Natural killer cell treated with Interleukin-12 subunit alpha and Interleukin-12 subunit beta and Interleukin-15 and Interleukin-18, amount 100 ng/mL, for 72 hours (primary cell): ENCODE measurements at regions not wholly inside any gene's neighbourhood (a gene's known extent, or its start where the extent isn't known, plus 50 kb on each side); places are given as distances from the start of the nearest gene placed in this dataset.

Experiments
- ATAC-seq, 2 donors: fragments of 150-1000 bp; cut with Tn5 transposase in 1 of 2; sonication (Bioruptor Pico), chemical (Tn5 transposase) in 1 of 2; 2 replicates each; pipeline ENCODE4 v1.10.0; 2021
- DNase-seq: peaks from one replicate; pipeline ENCODE4 v3.0.0; 2022; ENCODE audit warnings: low spot score
- H3K27ac Mint-ChIP-seq, 2 donors: 1 replicate in 1 of 2; 2 replicates in 1 of 2; pipeline ENCODE4 v1.8.0; 2022; ENCODE audit warnings: mixed read lengths in 2 of 2, mild to moderate bottlenecking in 1 of 2, moderate library complexity in 1 of 2
- H3K27me3 Mint-ChIP-seq, 2 donors: 1 replicate in 1 of 2; 2 replicates in 1 of 2; pipeline ENCODE4 v1.8.0; 2022; ENCODE audit warnings: mixed read lengths in 2 of 2
- H3K36me3 Mint-ChIP-seq: one replicate; pipeline ENCODE4 v1.8.0; 2022; ENCODE audit warnings: mixed read lengths
- H3K4me1 Mint-ChIP-seq, 2 donors: 1 replicate in 1 of 2; 2 replicates in 1 of 2; pipeline ENCODE4 v1.8.0; 2022; ENCODE audit warnings: low read depth in 2 of 2, mixed read lengths in 2 of 2, mild to moderate bottlenecking in 1 of 2
- H3K4me3 Mint-ChIP-seq: one replicate; pipeline ENCODE4 v1.8.0; 2022; ENCODE audit warnings: mixed read lengths
- H3K9me3 Mint-ChIP-seq: 2 replicates; pipeline ENCODE4 v1.8.0; 2022; ENCODE audit warnings: mixed read lengths

DNA sequence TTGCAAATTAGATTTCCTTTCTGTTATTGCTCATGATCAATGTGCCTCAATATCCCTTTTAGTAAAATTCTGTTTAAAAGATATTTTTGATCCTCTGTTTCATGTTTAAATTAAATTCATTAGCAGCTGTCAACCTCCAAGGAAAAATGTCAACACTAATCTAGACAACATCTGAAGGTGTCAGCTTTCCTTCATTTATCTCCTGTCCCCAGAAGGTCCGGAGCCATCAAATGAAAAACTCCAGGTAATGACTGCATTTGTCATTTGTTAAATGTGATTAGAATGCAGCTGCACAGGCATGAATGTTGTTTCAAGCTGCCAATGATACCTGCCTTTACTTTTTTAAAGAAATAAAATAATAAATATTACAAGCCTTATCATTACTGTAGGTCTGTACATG is 463.7 kb upstream of the SEMA3A start:
- no peaks in the 10 kb centered on the region for H3K27me3 Mint-ChIP-seq

DNA sequence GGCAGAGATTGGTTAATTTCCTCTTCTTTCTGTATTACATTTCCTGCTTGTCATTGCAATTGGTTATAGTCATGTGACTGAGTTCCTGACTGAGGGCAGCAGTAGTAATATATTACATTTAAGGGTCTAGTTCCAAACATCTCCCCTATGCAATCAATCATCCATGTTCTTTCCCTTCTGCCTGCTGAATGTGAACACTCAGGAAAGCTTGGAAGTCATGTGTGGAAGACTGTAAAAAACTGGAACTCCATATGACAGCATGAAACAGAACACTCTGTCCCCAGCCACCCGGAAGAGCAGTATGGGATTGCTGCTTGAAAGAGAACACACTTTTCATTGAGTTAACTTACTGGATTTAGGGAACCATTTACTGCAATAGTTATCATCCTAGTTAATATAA is 459.7 kb upstream of the SEMA3A start:
- ATAC-seq (no peak), DNase-seq (no peak)
- H3K36me3 Mint-ChIP-seq = peaks cover 6% of the 10 kb centered on the region
- H3K4me3 Mint-ChIP-seq = no peak overlapping the region
- peaks cover 5% of the 10 kb centered on the region for H3K9me3 Mint-ChIP-seq
- H3K27ac Mint-ChIP-seq = no peak overlapping the region
- no peaks in the 10 kb centered on the region for H3K27me3 Mint-ChIP-seq
- no peaks in the 10 kb centered on the region for H3K4me1 Mint-ChIP-seq

More for the DNA sequence above, 463.7 kb upstream of the SEMA3A start:
- ATAC-seq = no peak
- no peaks in the 10 kb centered on the region for H3K4me1 Mint-ChIP-seq
- H3K27ac Mint-ChIP-seq = no peak overlapping the region
- DNase-seq = no peak
- peaks cover under 1% of the 10 kb centered on the region for H3K9me3 Mint-ChIP-seq
- no peak overlapping the region for H3K4me3 Mint-ChIP-seq
- H3K36me3 Mint-ChIP-seq = no peaks in the 10 kb centered on the region

DNA sequence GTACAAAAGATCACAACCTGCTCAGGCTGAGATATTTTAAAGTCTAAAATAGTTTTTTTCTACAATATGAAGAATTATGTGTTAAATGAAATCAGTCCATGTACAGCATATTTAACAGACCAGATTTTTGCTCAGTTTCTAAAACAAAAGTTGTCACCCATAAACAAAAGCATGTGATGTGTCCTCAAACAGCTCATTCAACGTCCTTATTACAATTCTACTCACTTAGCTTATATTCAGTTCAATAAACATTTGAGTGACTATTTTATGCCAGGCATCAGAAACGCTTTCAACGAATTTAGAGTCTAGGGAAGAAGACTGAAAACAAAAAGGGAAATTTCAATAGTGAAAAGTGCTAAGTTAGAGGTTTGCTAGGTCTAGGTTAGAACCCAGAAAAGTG is 457.3 kb upstream of the SEMA3A start:
- no peak overlapping the region for H3K4me3 Mint-ChIP-seq
- peaks cover 7% of the 10 kb centered on the region for H3K36me3 Mint-ChIP-seq
- peaks cover 6% of the 10 kb centered on the region for H3K9me3 Mint-ChIP-seq
- ATAC-seq = no peak
- no peak overlapping the region for H3K27ac Mint-ChIP-seq
- H3K4me1 Mint-ChIP-seq = no peaks in the 10 kb centered on the region
- H3K27me3 Mint-ChIP-seq = no peaks in the 10 kb centered on the region
- no peak for DNase-seq

DNA sequence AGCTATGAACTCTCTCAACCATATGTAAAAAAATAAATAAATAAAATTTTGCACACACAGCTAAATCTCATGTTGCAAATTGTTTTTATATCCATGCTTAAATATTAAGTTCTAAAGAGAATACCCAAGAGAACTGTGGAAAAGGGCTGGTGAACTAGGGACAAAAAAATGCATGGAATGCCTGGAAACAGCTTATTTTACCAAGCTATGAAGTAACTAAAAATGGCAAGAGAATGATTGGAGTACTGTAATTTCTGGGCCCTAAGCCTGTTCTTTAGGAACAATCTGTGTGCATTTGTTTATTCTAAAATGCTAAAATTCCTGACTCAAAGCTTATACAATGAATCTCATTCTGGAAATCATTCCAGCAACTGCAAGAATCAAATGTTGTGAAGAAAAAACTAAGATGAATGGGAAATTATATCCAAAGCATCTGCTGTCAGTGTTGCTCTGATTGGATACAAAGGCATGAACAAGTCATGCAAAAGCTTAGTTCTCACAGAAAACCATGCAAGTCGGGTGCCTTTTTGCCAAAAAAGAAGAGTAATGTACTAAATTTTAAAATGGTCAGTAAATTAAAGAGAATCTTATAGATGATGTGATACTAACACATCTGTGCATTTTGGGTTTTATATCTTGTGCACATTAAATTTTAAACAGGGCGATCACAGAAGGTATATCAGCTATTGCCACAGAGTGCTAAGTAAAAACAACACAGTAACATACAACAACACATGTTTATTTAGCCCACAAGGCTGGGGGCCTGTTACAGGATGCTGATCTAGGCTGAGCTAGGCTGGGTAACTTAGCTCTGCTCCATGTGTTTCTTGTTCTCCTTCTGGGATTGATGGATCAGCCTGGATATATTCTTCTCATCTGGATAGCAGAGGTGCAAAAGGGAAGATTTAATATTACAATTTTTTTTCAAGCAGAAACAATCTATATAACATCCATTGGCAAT is 453.5 kb upstream of the SEMA3A start:
- H3K27me3 Mint-ChIP-seq = no peaks in the 10 kb centered on the region
- DNase-seq (no peak), ATAC-seq (no peak)
- H3K27ac Mint-ChIP-seq = no peak overlapping the region
- no peaks in the 10 kb centered on the region for H3K4me1 Mint-ChIP-seq
- peaks cover 7% of the 10 kb centered on the region for H3K36me3 Mint-ChIP-seq
- H3K4me3 Mint-ChIP-seq = no peak overlapping the region
- peaks cover 9% of the 10 kb centered on the region for H3K9me3 Mint-ChIP-seq

DNA sequence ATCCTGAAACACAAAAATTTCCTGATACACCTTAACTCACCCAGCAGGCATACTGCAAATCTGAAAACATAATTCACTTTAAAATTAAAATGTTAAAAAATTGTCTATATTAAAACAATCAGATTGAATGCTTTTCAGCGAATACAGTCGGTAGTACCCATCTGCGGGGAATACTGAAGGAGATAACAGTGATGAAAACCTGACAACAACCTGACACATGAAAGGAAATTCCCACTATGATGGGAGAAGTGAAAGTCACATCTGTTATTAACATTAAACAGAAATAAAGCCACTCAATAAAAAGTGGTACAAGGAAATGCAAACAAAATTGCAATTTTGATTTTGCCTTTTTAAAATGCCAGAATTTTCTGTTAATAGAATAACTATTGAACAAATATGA is 448.0 kb upstream of the SEMA3A start:
- Mint-ChIP-seq H3K36me3 (no peaks in the 10 kb centered on the region), H3K4me1 (no peaks in the 10 kb centered on the region), H3K4me3 (no peak overlapping the region), H3K9me3 (peaks cover 5% of the 10 kb centered on the region), H3K27me3 (no peaks in the 10 kb centered on the region), H3K27ac (no peak overlapping the region)
- no peak for ATAC-seq
- DNase-seq = no peak

DNA sequence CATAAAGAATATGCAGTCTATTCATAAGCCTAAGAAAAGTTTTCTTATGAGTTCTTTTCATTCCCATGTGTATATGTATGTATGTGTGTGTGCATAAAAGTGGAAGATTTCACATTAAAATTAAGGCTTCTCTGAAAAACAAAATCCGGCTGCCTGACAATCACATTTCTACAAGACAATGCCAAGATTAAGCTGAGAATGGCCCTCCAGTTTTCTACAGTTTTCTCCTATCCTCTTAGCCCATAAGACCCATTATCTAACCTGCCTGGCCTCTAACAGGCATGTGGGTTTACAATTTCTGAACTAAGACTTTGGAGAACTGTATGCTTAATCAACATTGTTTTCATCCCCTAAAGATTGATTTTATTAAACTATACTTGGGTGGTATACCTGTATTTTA is 446.0 kb upstream of the SEMA3A start:
- H3K4me1 Mint-ChIP-seq = no peaks in the 10 kb centered on the region
- no peak for DNase-seq
- no peaks in the 10 kb centered on the region for H3K36me3 Mint-ChIP-seq
- H3K4me3 Mint-ChIP-seq = no peak overlapping the region
- ATAC-seq = no peak
- H3K27ac Mint-ChIP-seq = no peak overlapping the region
- peaks cover 6% of the 10 kb centered on the region for H3K9me3 Mint-ChIP-seq
- H3K27me3 Mint-ChIP-seq = no peaks in the 10 kb centered on the region

DNA sequence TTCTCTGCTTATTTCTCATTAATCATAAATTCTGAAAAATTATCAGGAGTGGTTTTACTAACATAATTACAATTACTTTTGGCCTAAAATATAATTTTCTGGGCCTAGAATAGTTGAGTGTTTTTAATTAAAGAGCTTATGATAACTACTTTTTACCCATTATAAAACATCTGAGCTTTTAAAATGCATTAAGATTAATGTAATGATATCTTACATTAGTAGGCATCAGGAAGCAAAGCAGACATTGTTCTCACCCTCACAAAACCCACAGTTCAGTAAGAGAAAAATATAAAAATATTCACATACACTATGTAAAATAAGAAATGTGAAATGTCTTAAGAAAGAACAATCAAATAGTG is 443.7 kb upstream of the SEMA3A start:
- H3K36me3 Mint-ChIP-seq = peaks cover 3% of the 10 kb centered on the region
- H3K27me3 Mint-ChIP-seq = no peaks in the 10 kb centered on the region
- ATAC-seq (no peak), DNase-seq (no peak)
- H3K4me1 Mint-ChIP-seq = no peaks in the 10 kb centered on the region
- H3K9me3 Mint-ChIP-seq = peaks cover 9% of the 10 kb centered on the region
- no peak overlapping the region for H3K27ac Mint-ChIP-seq
- H3K4me3 Mint-ChIP-seq = no peak overlapping the region

DNA sequence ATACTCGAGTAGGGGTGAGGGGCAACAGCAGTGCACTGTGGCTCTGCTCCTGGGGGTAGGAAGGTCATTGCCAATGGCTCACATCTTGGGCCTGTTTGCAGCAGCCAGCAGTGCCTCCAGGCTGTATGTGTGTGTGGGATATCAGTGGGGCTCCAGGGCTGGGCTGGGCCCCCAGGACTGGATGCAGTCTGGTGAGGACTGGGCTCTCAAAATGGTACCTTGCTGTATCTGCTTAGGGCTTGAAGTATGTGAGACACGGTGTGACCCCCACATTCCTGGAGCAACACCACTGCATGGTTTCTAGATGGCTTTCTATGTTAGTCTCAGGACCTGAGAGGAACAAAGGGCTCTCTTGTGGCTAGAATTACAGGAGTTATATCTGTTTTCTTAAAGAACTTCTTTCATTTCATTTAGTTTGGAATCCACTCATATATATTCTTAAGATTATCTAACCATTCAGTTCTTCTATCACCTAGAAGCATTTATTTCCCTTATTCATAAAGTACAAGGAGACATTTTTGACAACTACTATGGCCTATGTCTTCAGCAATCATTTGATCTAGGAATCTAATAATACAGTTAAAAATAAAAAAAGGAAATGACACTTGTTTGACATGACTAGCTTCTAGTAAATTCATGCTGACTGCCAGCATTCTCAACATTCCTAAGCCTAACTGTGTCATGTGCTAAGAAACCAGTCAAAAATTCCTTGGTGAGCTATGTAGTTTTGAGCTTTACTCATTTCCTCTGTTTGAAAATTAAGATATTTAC is 443.2 kb upstream of the SEMA3A start:
- no peak for ATAC-seq
- Mint-ChIP-seq H3K27me3 (no peaks in the 10 kb centered on the region), H3K4me3 (no peak overlapping the region), H3K27ac (no peak overlapping the region), H3K36me3 (peaks cover 9% of the 10 kb centered on the region), H3K4me1 (no peaks in the 10 kb centered on the region), H3K9me3 (peaks cover 14% of the 10 kb centered on the region)
- no peak for DNase-seq

DNA sequence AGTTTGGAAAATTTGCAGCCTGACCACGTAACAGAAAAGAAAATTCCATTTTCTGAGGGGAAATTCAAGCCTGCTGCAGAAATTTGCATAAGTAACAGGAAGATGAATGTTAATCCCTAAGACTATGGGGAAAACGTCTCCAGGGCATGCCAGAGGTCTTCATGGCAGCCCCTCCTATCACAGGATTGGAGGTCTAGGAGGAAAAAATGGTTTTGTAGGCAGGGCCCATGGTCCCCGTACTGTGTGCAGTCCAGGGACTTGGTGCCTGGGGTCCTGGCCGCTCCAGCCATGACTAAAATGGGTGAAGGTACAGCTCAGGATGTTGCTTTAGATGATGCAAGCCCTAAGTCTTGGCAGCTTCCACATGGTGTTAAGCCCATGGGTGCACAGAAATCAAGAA is 437.3 kb upstream of the SEMA3A start:
- ATAC-seq (no peak), DNase-seq (no peak)
- H3K27ac Mint-ChIP-seq = no peak overlapping the region
- no peak overlapping the region for H3K4me3 Mint-ChIP-seq
- H3K36me3 Mint-ChIP-seq = peaks cover 9% of the 10 kb centered on the region
- peaks cover 11% of the 10 kb centered on the region for H3K9me3 Mint-ChIP-seq
- no peaks in the 10 kb centered on the region for H3K27me3 Mint-ChIP-seq
- H3K4me1 Mint-ChIP-seq = no peaks in the 10 kb centered on the region

DNA sequence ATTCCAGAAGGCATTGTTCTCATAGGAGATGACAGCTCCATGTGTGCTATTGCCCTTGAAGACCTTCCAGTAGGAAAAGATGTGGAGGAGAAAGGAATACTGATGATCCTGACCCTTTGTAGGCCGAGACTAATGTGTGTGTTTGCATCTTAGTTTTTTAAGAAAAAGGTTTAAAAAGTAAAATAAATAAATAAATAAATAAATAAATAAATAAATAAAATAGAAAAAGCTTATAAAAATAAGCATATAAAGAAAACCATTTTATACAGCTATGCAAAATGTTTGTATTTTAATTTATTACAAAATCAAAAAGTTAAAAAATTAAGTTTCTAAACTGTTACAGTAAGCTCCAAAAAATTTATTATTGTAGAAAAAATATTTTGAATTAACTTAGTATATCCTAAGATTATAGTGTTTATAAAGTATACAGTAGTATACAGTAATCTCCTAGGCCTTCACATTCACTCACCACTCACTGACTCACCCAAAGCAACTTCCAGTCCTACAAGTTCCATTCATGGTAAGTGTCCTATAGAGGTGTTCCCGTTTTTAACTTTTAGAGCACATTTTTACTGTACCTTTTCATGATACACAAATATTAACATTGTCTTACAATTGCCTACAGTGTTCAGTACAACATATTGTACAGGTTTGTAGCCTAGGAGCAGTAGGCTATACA is 435.2 kb upstream of the SEMA3A start:
- Mint-ChIP-seq H3K4me1 (no peaks in the 10 kb centered on the region), H3K27me3 (no peaks in the 10 kb centered on the region)

DNA sequence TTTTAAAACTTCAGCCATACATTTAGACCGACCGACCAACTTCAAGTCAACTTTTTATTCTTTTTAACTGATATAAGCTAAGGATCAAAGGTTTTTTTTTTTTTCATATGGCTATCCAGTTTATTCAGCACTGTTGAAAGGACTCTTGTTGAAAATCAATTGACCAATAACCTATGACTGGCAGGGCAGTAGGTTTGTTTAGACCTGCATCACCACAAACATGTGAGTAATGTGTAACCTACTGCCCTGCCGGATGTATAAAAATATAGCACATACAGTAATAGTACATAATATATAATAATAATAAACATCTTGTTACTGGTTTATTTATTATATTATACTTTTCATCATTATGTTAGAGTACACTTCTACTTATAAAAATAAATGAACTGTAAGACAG is 434.6 kb upstream of the SEMA3A start:
- no peaks in the 10 kb centered on the region for H3K27me3 Mint-ChIP-seq
- no peak overlapping the region for H3K4me3 Mint-ChIP-seq
- ATAC-seq = no peak
- no peak for DNase-seq
- no peaks in the 10 kb centered on the region for H3K4me1 Mint-ChIP-seq
- no peak overlapping the region for H3K27ac Mint-ChIP-seq
- peaks cover 9% of the 10 kb centered on the region for H3K36me3 Mint-ChIP-seq
- H3K9me3 Mint-ChIP-seq = peaks cover 7% of the 10 kb centered on the region

More for the DNA sequence above, 435.2 kb upstream of the SEMA3A start:
- Mint-ChIP-seq H3K9me3 (peaks cover 7% of the 10 kb centered on the region), H3K4me3 (no peak overlapping the region), H3K27ac (no peak overlapping the region), H3K36me3 (peaks cover 9% of the 10 kb centered on the region)
- no peak for ATAC-seq
- DNase-seq = no peak

DNA sequence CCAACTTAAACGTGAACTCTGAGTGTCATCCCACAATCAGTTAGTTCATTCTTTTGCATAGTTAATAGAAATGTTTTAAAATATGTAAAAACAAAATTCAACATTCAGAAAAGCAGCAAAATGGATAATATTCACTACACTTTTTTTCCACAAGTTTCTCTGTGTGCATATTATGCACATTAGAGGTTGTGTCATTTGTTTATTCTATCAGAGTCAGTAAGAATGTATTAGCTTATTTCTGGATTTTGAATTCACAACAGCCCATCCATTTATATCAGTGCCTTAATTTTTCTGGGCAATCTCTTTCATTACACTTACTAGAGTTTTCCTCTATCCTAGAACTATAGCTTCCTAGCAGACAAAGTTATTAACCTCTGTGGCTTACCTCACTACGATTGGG is 432.7 kb upstream of the SEMA3A start:
- DNase-seq (no peak), ATAC-seq (no peak)
- Mint-ChIP-seq H3K4me1 (no peaks in the 10 kb centered on the region), H3K27me3 (no peaks in the 10 kb centered on the region), H3K9me3 (no peaks in the 10 kb centered on the region), H3K27ac (no peak overlapping the region), H3K4me3 (no peak overlapping the region), H3K36me3 (no peaks in the 10 kb centered on the region)

DNA sequence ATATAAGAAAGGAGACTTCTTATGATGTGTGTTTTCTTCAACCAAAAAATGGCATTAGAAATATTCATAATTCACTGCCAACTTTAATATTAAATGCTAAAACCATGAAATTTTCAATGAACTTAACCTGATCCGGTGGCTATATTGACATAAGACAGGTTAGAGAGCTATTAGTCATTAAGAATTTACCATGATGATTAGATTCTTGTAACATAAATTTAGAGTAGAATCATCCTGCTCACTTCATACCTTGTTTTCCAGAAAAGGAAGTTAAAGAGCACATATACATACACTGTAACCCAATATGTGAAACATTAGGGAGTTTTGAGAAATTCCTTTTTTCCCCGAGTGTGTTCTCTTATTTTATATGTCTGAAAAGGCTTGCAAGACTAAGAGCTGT is 430.3 kb upstream of the SEMA3A start:
- Mint-ChIP-seq H3K9me3 (peaks cover 4% of the 10 kb centered on the region), H3K4me1 (no peaks in the 10 kb centered on the region), H3K27ac (no peak overlapping the region), H3K4me3 (no peak overlapping the region), H3K27me3 (no peaks in the 10 kb centered on the region), H3K36me3 (no peaks in the 10 kb centered on the region)
- DNase-seq (no peak), ATAC-seq (no peak)

DNA sequence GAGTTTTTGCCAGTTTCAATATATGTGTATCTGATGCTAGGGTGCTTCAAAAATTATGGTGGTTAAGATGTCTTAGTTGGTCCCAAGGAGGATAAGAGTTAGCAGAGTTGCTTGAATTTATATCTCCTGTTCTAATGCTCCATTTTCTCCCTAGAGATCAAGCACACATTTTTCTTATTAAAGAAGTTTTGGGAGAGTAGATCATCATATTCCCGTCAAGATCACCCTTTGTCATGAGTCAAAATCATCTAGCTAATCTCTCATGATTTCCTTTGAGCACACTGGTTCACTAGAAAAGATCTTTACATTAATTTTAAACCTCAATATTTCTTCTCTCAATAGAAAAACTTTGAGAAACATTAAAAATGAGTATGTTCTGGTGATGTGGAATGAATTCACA is 429.9 kb upstream of the SEMA3A start:
- no peak overlapping the region for H3K4me3 Mint-ChIP-seq
- peaks cover 4% of the 10 kb centered on the region for H3K9me3 Mint-ChIP-seq
- no peaks in the 10 kb centered on the region for H3K4me1 Mint-ChIP-seq
- no peak overlapping the region for H3K27ac Mint-ChIP-seq
- no peak for ATAC-seq
- H3K36me3 Mint-ChIP-seq = no peaks in the 10 kb centered on the region
- no peak for DNase-seq
- no peaks in the 10 kb centered on the region for H3K27me3 Mint-ChIP-seq
